Keratinocyte (primary cell): ENCODE measurements at regions not wholly inside any gene's neighbourhood (a gene's known extent, or its start where the extent isn't known, plus 50 kb on each side); places are given as distances from the start of the nearest gene placed in this dataset.

Source experiments
- DNase-seq: peaks from one replicate; pipeline ENCODE4 v3.0.0-alpha.2; 2011; ENCODE audit warnings: low read depth, missing footprints, low spot score
- FAIRE-seq: peaks from 2 replicates; lab custom pipeline; 2011; peaks lifted over from hg19 to GRCh38; lab: Jason Lieb, UNC
- H2AFZ ChIP-seq: 2 replicates; pipeline ENCODE4 v1.6.0; 2012; ENCODE audit warnings: low read length, control low read depth, inconsistent platforms; ENCODE audit not compliant: control insufficient read depth
- H3K27ac ChIP-seq: 2 replicates; pipeline ENCODE4 v1.5.1; 2011; ENCODE audit warnings: low read length; ENCODE audit not compliant: control insufficient read depth, insufficient read depth
- H3K27me3 ChIP-seq: 3 replicates; pipeline ENCODE4 v1.6.0; 2011; ENCODE audit warnings: low read length; ENCODE audit not compliant: control insufficient read depth, insufficient read depth; ENCODE audit errors: extremely low read depth
- H3K36me3 ChIP-seq, 2 experiments: 2 replicates in 1 of 2; 3 replicates in 1 of 2; pipeline ENCODE4 v1.5.1; 2011; ENCODE audit warnings: low read length in 2 of 2, mild to moderate bottlenecking in 1 of 2; ENCODE audit not compliant: control insufficient read depth in 2 of 2, insufficient read depth in 2 of 2; ENCODE audit errors: extremely low read depth in 1 of 2
- H3K4me1 ChIP-seq: 3 replicates; pipeline ENCODE4 v1.5.1; 2011; ENCODE audit warnings: low read length; ENCODE audit not compliant: control insufficient read depth, insufficient read depth; ENCODE audit errors: extremely low read depth
- H3K4me2 ChIP-seq: 3 replicates; pipeline ENCODE4 v1.6.0; 2011; ENCODE audit warnings: low read depth, low read length; ENCODE audit not compliant: control insufficient read depth, insufficient read depth; ENCODE audit errors: extremely low read depth
- H3K4me3 ChIP-seq, 3 experiments: fragments of 200-600 bp in 1 of 3; sonication (generic) in 1 of 3; 2 replicates in 2 of 3; 3 replicates in 1 of 3; pipeline ENCODE4 v1.5.1; 2011 to 2016; ENCODE audit warnings: low read length in 3 of 3, mild to moderate bottlenecking in 3 of 3, control low read depth in 2 of 3, inconsistent platforms in 1 of 3, low read depth in 1 of 3, mixed read lengths in 1 of 3, mixed run types in 1 of 3, moderate library complexity in 1 of 3; ENCODE audit not compliant: control insufficient read depth in 2 of 3, insufficient read depth in 2 of 3; ENCODE audit errors: extremely low read depth in 1 of 3
- H3K79me2 ChIP-seq: 2 replicates; pipeline ENCODE4 v1.6.0; 2012; ENCODE audit warnings: low read length; ENCODE audit not compliant: control insufficient read depth, insufficient read depth
- H3K9ac ChIP-seq: 3 replicates; pipeline ENCODE4 v1.6.0; 2011; ENCODE audit warnings: low read length; ENCODE audit not compliant: control insufficient read depth, insufficient read depth; ENCODE audit errors: extremely low read depth
- H3K9me1 ChIP-seq: 3 replicates; pipeline ENCODE4 v1.6.0; 2011; ENCODE audit warnings: low read length; ENCODE audit not compliant: control insufficient read depth, insufficient read depth; ENCODE audit errors: extremely low read depth
- H3K9me3 ChIP-seq: 2 replicates; pipeline ENCODE4 v1.5.1; 2012; ENCODE audit warnings: low read depth, low read length; ENCODE audit not compliant: control insufficient read depth
- H4K20me1 ChIP-seq: 3 replicates; pipeline ENCODE4 v1.6.0; 2011; ENCODE audit warnings: low read length; ENCODE audit not compliant: control insufficient read depth, insufficient read depth; ENCODE audit errors: extremely low read depth
- EZH2 ChIP-seq: IDR thresholded peaks from one replicate; pipeline ENCODE4 v1.6.1; 2012; ENCODE audit warnings: inconsistent platforms, mild to moderate bottlenecking, low read length, moderate library complexity
- dilution Hi-C: fragments of 300-500 bp; cut with MboI; formaldehyde crosslinking; loops from one replicate; pipeline ENCODE4 v1.7.0; 2020; ENCODE audit warnings: low sequenced_read_pairs; ENCODE audit not compliant: extremely low pct_ligation_motif_present
- TF ChIP-seq, protein P1 (sequence below), 3 experiments: IDR thresholded peaks in 1 of 3; conservative IDR thresholded peaks in 1 of 3; optimal IDR thresholded peaks in 1 of 3; 2 replicates in 2 of 3; 3 replicates in 1 of 3; pipeline versions ENCODE3 to v1.5.1; 2011; ENCODE audit warnings: low read length in 3 of 3, mild to moderate bottlenecking in 3 of 3, moderate library complexity in 2 of 3, control low read depth in 1 of 3, inconsistent platforms in 1 of 3; ENCODE audit not compliant: insufficient read depth in 2 of 3; ENCODE audit errors: extremely low read depth in 1 of 3

DNA sequence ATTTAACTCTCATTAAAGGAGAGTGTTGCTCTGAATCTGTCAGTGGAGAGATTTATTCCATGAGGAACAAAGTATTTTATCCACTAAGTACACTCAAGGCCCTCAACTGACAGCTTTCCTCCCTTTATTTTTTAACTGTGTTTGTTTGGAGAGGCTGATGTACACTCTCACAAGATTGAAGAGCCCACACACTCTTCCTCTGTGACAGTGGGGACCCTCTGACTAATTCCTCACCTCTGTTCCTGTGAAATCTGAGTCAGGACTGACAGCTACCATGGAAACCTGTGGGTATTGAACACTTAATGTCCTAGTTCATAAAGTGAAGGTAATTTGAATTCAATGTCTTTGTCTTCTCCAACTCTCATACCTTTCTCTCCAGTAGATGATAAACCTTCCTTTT lies 189.8 kb upstream of the PITRM1 start:
- H3K9ac ChIP-seq: no peak overlapping the region

DNA sequence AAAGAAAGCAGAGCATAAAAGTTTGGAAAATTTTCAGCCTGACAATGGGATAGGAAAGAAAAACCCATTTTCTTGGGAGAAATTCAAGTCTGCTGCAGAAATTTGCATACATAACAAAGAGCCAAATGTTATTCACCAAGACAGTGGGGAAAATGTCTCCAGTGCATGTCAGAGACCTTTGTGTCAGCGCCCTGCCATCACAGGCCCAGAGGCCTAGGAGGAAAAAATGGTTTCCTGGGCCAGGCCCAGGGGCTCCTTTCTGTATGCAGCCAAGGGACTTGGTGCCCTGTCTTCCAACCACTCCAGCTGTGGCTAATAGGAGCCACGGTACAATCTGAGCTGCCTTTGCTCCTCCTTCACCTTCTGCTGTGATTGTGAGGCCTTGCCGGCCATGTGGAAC lies 189.1 kb upstream of the PITRM1 start:
- FAIRE-seq (no peak), DNase-seq (no peak)
- dilution Hi-C loops: no loop called here

More for the DNA sequence above, 189.8 kb upstream of the PITRM1 start:
- Histone ChIP-seq H3K27me3 (no peaks in the 10 kb centered on the region), H3K9me3 (peaks cover 3% of the 10 kb centered on the region), H3K9me1 (no peaks in the 10 kb centered on the region), H3K4me2 (no peak overlapping the region), H3K4me1 (no peaks in the 10 kb centered on the region), H2AFZ (no peak overlapping the region), H3K27ac (no peak overlapping the region), H3K4me3 (no peak overlapping the region), H3K79me2 (no peaks in the 10 kb centered on the region), H4K20me1 (no peaks in the 10 kb centered on the region), H3K36me3 (no peaks in the 10 kb centered on the region)
- FAIRE-seq (no peak), DNase-seq (no peak)
- no peak for TF ChIP-seq EZH2
- TF ChIP-seq, protein P1, sequence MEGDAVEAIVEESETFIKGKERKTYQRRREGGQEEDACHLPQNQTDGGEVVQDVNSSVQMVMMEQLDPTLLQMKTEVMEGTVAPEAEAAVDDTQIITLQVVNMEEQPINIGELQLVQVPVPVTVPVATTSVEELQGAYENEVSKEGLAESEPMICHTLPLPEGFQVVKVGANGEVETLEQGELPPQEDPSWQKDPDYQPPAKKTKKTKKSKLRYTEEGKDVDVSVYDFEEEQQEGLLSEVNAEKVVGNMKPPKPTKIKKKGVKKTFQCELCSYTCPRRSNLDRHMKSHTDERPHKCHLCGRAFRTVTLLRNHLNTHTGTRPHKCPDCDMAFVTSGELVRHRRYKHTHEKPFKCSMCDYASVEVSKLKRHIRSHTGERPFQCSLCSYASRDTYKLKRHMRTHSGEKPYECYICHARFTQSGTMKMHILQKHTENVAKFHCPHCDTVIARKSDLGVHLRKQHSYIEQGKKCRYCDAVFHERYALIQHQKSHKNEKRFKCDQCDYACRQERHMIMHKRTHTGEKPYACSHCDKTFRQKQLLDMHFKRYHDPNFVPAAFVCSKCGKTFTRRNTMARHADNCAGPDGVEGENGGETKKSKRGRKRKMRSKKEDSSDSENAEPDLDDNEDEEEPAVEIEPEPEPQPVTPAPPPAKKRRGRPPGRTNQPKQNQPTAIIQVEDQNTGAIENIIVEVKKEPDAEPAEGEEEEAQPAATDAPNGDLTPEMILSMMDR (optimal IDR thresholded peaks at IDR 0.05 in 1 of 3, IDR thresholded peaks at IDR 0.05 in 1 of 3, conservative IDR thresholded peaks at IDR 0.05 in 1 of 3; ENCODE audit: extremely low read depth in 1 of 3, insufficient read depth in 2 of 3, low read length in 3 of 3): no peak
- dilution Hi-C loops: no loop called here

More for the DNA sequence above, 189.1 kb upstream of the PITRM1 start:
- Histone ChIP-seq H3K36me3 (no peaks in the 10 kb centered on the region), H3K4me1 (peaks cover 2% of the 10 kb centered on the region), H3K9me1 (no peaks in the 10 kb centered on the region), H2AFZ (no peak overlapping the region), H4K20me1 (no peaks in the 10 kb centered on the region), H3K79me2 (no peaks in the 10 kb centered on the region), H3K4me2 (no peak overlapping the region), H3K9me3 (peaks cover 3% of the 10 kb centered on the region), H3K9ac (no peak overlapping the region), H3K27me3 (no peaks in the 10 kb centered on the region), H3K4me3 (no peak overlapping the region), H3K27ac (no peak overlapping the region)
- TF ChIP-seq, protein P1 (optimal IDR thresholded peaks at IDR 0.05 in 1 of 3, IDR thresholded peaks at IDR 0.05 in 1 of 3, conservative IDR thresholded peaks at IDR 0.05 in 1 of 3; ENCODE audit: extremely low read depth in 1 of 3, insufficient read depth in 2 of 3, low read length in 3 of 3): no peak
- TF ChIP-seq EZH2: no peak
